Loucy (cell line): ENCODE measurements at regions not wholly inside any gene's neighbourhood (a gene's known extent, or its start where the extent isn't known, plus 50 kb on each side); places are given as distances from the start of the nearest gene placed in this dataset.

Source experiments
- CTCF ChIP-seq: fragments of 200-600 bp; sonication (generic); conservative IDR thresholded peaks from 2 replicates; pipeline ENCODE4 v1.5.1; 2014; ENCODE audit warnings: mild to moderate bottlenecking, antibody characterized with exemption, low read length
- EZH2phosphoT487 ChIP-seq: fragments of 200-600 bp; IDR thresholded peaks from 2 replicates; pipeline ENCODE4 v1.6.1; 2018; ENCODE audit warnings: antibody characterized with exemption, mild to moderate bottlenecking, moderate library complexity, borderline replicate concordance

- TF ChIP-seq CTCF (no peak), EZH2phosphoT487 (no peak)
Observed at GRCh38 chr3:72113564-72113963, 328.6 kb upstream of the PROK2 start.
